Activated naive CD8-positive, alpha-beta T cell treated with anti-CD3 and anti-CD28 coated beads, Interleukin-2, amount 10 ng/mL, durations not matched to agents 7 days and 5 days (primary cell): ENCODE measurements at regions not wholly inside any gene's neighbourhood (a gene's known extent, or its start where the extent isn't known, plus 50 kb on each side); places are given as distances from the start of the nearest gene placed in this dataset.

Source experiments
- ATAC-seq: fragments of 150-1000 bp; cut with Tn5 transposase; one replicate; pipeline ENCODE4 v1.10.0; 2021; ENCODE audit warnings: low read depth, moderate library complexity
- POLR2A ChIA-PET: fragments of 350-600 bp; sonication (Branson Sonifier 250); formaldehyde crosslinking; loops from one replicate; lab custom pipeline; 2021; ENCODE audit warnings: antibody characterized with exemption; lab: Charles Lee
- DNase-seq: peaks from one replicate; pipeline ENCODE4 v3.0.0; 2021
- H3K27ac Mint-ChIP-seq: one replicate; pipeline ENCODE4 v1.8.0; 2022; ENCODE audit warnings: mild to moderate bottlenecking, mixed read lengths
- H3K27me3 Mint-ChIP-seq: one replicate; pipeline ENCODE4 v1.8.0; 2022; ENCODE audit warnings: mild to moderate bottlenecking, moderate library complexity, mixed read lengths
- H3K36me3 Mint-ChIP-seq: one replicate; pipeline ENCODE4 v1.8.0; 2021; ENCODE audit warnings: mild to moderate bottlenecking, mixed read lengths
- H3K4me1 Mint-ChIP-seq: one replicate; pipeline ENCODE4 v1.8.0; 2021; ENCODE audit warnings: mixed read lengths
- H3K4me3 Mint-ChIP-seq: one replicate; pipeline ENCODE4 v1.8.0; 2022; ENCODE audit warnings: mild to moderate bottlenecking, moderate library complexity, mixed read lengths
- H3K9me3 Mint-ChIP-seq: one replicate; pipeline ENCODE4 v1.8.0; 2021; ENCODE audit warnings: mixed read lengths

GRCh38 chr9:38277601-38278200 lies 114.8 kb upstream of the ALDH1B1 start:
- Mint-ChIP-seq H3K9me3 (no peaks in the 10 kb centered on the region), H3K36me3 (no peaks in the 10 kb centered on the region), H3K27ac (no peak overlapping the region), H3K27me3 (peaks cover 5% of the 10 kb centered on the region), H3K4me3 (no peak overlapping the region), H3K4me1 (peaks cover 18% of the 10 kb centered on the region)
- DNase-seq (no peak), ATAC-seq (no peak)
- POLR2A ChIA-PET: no interaction called here

DNA sequence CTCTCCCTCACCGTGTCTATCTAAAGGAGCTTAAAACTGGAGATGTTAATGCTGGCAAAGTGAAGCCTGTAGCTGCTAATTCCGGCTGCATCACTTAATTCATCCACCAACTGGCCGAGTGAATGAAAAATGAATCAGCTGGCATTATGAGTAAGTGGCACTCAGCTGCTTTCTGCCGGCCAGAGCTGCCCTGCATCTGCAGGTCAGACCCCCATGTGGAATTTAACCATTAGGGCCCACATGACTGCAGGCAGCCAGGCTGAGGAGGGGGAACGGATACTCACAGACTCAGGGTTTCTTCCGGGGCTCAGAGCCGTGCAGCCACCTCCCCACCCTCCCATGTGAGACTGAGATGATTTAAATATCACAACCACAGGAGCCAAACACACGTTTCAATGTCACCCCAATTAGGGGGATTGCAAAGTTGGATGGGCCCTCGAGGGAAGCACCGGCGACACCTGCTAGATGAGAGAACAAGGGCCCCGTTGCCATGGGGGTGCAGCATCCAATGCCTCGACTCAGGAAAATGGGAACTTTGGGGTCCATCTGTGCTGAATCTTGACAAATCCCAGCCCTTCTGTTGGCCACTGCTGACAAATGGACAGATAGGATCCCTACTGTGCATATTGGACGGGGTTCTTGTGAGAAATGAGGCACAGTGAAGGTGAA lies 115.6 kb upstream of the ALDH1B1 start:
- Mint-ChIP-seq H3K9me3 (peaks cover under 1% of the 10 kb centered on the region), H3K4me3 (no peak overlapping the region), H3K4me1 (peaks cover 18% of the 10 kb centered on the region), H3K27ac (no peak overlapping the region), H3K36me3 (no peaks in the 10 kb centered on the region), H3K27me3 (peaks cover 2% of the 10 kb centered on the region)
- ATAC-seq: no peak
- DNase-seq: no peak
- POLR2A ChIA-PET: no interaction called here

DNA sequence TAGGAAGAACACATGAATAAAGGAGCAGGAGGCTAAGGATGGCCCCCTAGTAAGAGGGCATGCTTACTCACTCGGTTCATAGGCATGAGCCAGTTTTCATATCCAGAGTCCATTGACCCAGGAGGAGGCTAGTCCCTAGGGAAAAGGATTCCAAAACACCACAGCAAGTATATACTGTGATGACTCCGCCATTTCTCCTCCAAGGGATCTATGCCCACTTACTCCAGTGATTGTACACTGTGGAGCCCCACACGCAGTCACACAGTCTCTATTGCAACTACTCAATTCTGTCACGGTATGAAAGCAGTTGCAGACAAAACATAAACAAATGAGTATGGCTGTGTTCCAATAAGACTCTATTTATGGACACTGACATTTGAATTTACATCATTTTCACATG lies 117.7 kb upstream of the ALDH1B1 start:
- Mint-ChIP-seq H3K27me3 (peaks cover 2% of the 10 kb centered on the region), H3K4me3 (no peak overlapping the region), H3K4me1 (peaks cover 12% of the 10 kb centered on the region), H3K9me3 (peaks cover 2% of the 10 kb centered on the region), H3K27ac (no peak overlapping the region), H3K36me3 (no peaks in the 10 kb centered on the region)
- ATAC-seq: no peak
- POLR2A ChIA-PET: no interaction called here
- DNase-seq: no peak

DNA sequence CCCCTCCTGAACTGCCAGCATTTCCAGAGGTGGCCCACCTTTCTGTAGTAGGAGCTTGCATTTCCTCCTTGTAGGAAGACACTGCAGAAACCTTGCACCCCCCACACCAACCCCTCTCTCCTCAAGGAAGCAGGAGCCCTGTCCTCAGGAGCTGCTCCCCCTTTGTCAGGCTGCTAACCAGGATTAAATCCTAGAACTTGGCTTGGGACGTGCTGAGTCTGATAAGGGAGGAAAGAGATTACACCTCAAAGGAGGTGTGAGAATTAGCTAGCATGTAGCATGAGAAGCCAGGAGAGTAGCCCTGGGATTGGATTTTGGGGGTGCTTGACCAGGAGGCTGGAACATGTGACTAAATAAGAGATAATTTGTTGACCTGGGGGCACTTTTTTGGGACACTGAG lies 119.8 kb upstream of the ALDH1B1 start:
- peaks cover 2% of the 10 kb centered on the region for H3K9me3 Mint-ChIP-seq
- H3K27me3 Mint-ChIP-seq: peaks cover 6% of the 10 kb centered on the region
- ATAC-seq (no peak), DNase-seq (no peak)
- POLR2A ChIA-PET: no interaction called here
- H3K36me3 Mint-ChIP-seq: no peaks in the 10 kb centered on the region
- no peak overlapping the region for H3K27ac Mint-ChIP-seq
- no peaks in the 10 kb centered on the region for H3K4me1 Mint-ChIP-seq
- H3K4me3 Mint-ChIP-seq: no peak overlapping the region

- Mint-ChIP-seq H3K4me3 (no peak overlapping the region), H3K9me3 (peaks cover 3% of the 10 kb centered on the region), H3K4me1 (no peaks in the 10 kb centered on the region), H3K27ac (no peak overlapping the region), H3K27me3 (peaks cover 6% of the 10 kb centered on the region), H3K36me3 (no peaks in the 10 kb centered on the region)
- POLR2A ChIA-PET: no interaction called here
- DNase-seq: no peak
- no peak for ATAC-seq
Measured at GRCh38 chr9:38271666-38272241, 120.7 kb upstream of the ALDH1B1 start.

DNA sequence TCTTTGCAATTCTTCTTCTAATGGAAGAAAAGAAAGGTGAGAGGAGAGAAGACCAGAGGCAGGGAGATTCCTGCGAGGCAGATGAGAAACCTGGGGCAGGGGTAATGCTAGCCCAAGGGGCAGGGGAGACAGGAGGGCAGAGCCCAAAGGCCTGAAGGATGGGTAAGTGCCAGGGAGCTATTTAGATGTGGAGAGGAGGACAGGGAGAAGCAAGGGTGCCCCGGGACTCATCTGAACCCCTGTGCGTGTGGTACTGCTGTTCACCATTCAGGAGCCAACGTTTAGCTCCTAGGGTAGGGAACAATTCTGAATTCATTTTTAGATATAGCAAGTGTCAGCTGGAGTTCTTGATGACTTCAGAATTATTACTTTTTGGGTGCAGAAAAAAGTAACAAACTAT lies 122.7 kb upstream of the ALDH1B1 start:
- no peak overlapping the region for H3K27ac Mint-ChIP-seq
- peaks cover 6% of the 10 kb centered on the region for H3K9me3 Mint-ChIP-seq
- H3K36me3 Mint-ChIP-seq: no peaks in the 10 kb centered on the region
- H3K4me3 Mint-ChIP-seq: no peak overlapping the region
- POLR2A ChIA-PET: no interaction called here
- DNase-seq (no peak), ATAC-seq (no peak)
- peaks cover 5% of the 10 kb centered on the region for H3K27me3 Mint-ChIP-seq
- no peaks in the 10 kb centered on the region for H3K4me1 Mint-ChIP-seq

DNA sequence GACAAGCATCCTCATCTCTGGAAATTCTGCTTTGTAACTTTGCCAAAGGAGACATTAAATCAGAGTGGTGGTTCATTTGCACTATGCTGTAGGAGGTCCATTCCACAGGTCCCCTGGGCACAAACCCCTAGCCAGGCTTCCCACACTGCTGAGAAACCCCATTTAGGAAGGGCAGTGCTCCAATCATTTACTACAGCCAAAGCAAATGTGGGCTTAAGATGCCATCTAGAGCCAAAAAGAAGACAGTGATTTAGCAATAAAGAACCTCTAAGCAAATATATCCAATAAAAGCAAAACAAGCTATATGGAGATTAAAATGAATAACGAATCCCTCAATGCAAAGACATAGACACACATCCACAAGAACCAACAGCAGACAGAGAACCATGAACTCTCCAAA lies 129.0 kb upstream of the ALDH1B1 start:
- H3K36me3 Mint-ChIP-seq: no peaks in the 10 kb centered on the region
- POLR2A ChIA-PET: no interaction called here
- DNase-seq: no peak
- H3K9me3 Mint-ChIP-seq: peaks cover 10% of the 10 kb centered on the region
- peaks cover 16% of the 10 kb centered on the region for H3K27me3 Mint-ChIP-seq
- no peak overlapping the region for H3K4me3 Mint-ChIP-seq
- no peaks in the 10 kb centered on the region for H3K4me1 Mint-ChIP-seq
- no peak overlapping the region for H3K27ac Mint-ChIP-seq
- ATAC-seq: no peak

DNA sequence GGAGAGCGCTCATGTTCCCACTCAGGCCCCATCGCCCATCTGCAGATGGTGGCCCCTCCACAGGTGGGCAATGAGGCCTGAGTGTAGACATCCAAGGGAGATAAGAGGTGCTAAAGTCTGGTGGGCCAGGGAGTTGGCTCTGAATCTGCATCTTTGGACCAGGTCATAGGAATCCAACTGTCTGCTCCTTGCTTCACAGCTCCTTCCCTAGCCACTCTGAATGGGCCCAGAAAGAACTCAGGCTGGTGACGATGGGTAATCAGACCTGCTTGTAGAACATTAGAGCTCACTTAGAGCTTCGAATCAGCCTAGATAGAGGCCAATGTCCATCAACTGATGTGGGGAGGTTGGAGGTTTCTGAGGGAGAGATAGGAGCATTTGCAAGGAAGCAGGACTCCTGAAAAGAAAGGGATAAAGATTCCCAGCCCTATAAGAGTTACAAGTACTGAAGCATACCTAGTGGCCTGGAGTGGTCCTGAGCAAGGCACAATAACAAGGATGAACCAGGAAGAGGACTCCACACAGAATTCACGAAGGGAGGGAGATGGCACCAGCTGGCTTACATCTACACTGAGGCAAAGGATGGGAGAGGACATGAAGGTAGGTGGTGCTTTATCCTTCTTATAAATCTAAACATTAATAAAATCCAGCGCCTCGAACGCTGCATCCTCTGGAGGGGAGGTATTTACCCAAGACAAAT lies 132.8 kb upstream of the ALDH1B1 start:
- no peak overlapping the region for H3K4me3 Mint-ChIP-seq
- ATAC-seq (no peak), DNase-seq (no peak)
- peaks cover 12% of the 10 kb centered on the region for H3K27me3 Mint-ChIP-seq
- H3K9me3 Mint-ChIP-seq: peaks cover 7% of the 10 kb centered on the region
- H3K36me3 Mint-ChIP-seq: no peaks in the 10 kb centered on the region
- H3K27ac Mint-ChIP-seq: no peak overlapping the region
- POLR2A ChIA-PET: no interaction called here
- no peaks in the 10 kb centered on the region for H3K4me1 Mint-ChIP-seq

DNA sequence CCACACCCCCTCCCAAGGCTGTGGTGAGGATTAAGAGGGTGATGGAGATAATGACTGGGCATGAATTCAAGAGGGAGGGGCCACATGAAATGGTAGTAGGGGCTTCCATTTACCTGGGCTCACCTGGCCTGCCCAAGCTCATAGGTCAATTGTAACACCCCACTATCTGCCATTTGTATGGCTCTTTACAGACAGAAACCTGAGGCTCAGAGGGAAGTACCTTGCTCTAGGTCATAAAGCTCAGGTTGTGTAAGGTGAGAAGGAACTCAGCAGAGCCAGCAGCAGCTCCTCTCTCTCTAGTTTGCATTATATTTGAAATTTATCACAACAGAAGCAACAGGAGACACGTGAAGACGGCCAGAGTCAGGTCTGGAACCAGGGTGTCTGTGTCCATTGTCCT lies 133.4 kb upstream of the ALDH1B1 start:
- Mint-ChIP-seq H3K4me1 (no peaks in the 10 kb centered on the region), H3K27me3 (peaks cover 10% of the 10 kb centered on the region), H3K36me3 (no peaks in the 10 kb centered on the region), H3K9me3 (peaks cover 2% of the 10 kb centered on the region), H3K27ac (no peak overlapping the region), H3K4me3 (no peak overlapping the region)
- DNase-seq (no peak), ATAC-seq (no peak)
- POLR2A ChIA-PET: no interaction called here

DNA sequence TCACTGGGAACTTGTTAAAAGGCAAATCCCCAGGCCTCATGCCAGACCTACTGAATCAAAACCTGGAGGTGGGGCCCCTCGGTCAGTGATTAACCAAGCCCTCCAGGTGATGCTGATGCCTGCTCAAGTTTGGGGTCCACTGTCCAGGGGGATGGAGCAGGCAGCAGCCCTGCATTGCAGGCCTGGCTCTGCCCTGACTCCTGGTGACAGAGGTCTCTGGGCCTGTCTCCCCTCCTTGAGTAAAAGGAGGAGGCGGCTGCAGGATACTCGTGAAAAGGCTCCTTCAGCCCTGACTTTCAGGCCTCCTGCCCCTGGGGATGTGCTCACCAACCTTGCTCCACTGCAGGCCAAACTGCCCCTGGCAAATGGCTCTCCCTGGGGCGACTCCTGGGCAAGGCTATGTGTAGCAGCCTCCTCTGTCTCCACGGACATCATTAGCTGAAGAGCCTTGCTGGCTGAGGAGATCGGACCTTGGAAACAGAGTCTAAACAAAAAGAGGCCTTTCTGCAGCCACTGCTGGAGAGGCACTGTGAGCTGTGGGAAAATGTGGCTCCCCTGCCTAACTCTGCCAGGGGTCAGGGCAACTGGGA lies 134.8 kb upstream of the ALDH1B1 start:
- H3K4me1 Mint-ChIP-seq: no peaks in the 10 kb centered on the region
- DNase-seq (no peak), ATAC-seq (no peak)
- no peaks in the 10 kb centered on the region for H3K9me3 Mint-ChIP-seq
- H3K27me3 Mint-ChIP-seq: peaks cover 9% of the 10 kb centered on the region
- H3K27ac Mint-ChIP-seq: no peak overlapping the region
- no peak overlapping the region for H3K4me3 Mint-ChIP-seq
- no peaks in the 10 kb centered on the region for H3K36me3 Mint-ChIP-seq
- POLR2A ChIA-PET: no interaction called here

GRCh38 chr9:38256461-38256860 lies 136.0 kb upstream of the ALDH1B1 start:
- ATAC-seq (no peak), DNase-seq (no peak)
- Mint-ChIP-seq H3K9me3 (no peaks in the 10 kb centered on the region), H3K27me3 (peaks cover 6% of the 10 kb centered on the region), H3K27ac (no peak overlapping the region), H3K4me1 (no peaks in the 10 kb centered on the region), H3K36me3 (no peaks in the 10 kb centered on the region), H3K4me3 (no peak overlapping the region)
- POLR2A ChIA-PET: no interaction called here

- no peaks in the 10 kb centered on the region for H3K4me1 Mint-ChIP-seq
- H3K27ac Mint-ChIP-seq: no peak overlapping the region
- H3K36me3 Mint-ChIP-seq: no peaks in the 10 kb centered on the region
- no peak overlapping the region for H3K4me3 Mint-ChIP-seq
- ATAC-seq (no peak), DNase-seq (no peak)
- H3K27me3 Mint-ChIP-seq: peaks cover 6% of the 10 kb centered on the region
- H3K9me3 Mint-ChIP-seq: no peaks in the 10 kb centered on the region
- POLR2A ChIA-PET: no interaction called here
Measured at GRCh38 chr9:38255599-38255998, 136.9 kb upstream of the ALDH1B1 start.

GRCh38 chr9:38254756-38255155 lies 137.7 kb upstream of the ALDH1B1 start:
- no peaks in the 10 kb centered on the region for H3K36me3 Mint-ChIP-seq
- H3K27me3 Mint-ChIP-seq: peaks cover 6% of the 10 kb centered on the region
- DNase-seq: no peak
- no peak overlapping the region for H3K4me3 Mint-ChIP-seq
- H3K27ac Mint-ChIP-seq: no peak overlapping the region
- H3K9me3 Mint-ChIP-seq: no peaks in the 10 kb centered on the region
- ATAC-seq: no peak
- no peaks in the 10 kb centered on the region for H3K4me1 Mint-ChIP-seq
- POLR2A ChIA-PET: no interaction called here
